HG02678 (cell line): ENCODE measurements at regions not wholly inside any gene's neighbourhood (a gene's known extent, or its start where the extent isn't known, plus 50 kb on each side); places are given as distances from the start of the nearest gene placed in this dataset.
"Not testable (repeated sequence)": the region's sequence is repeated elsewhere in the genome, so short reads cannot be mapped to it uniquely, and the experiment has no call there.

Source experiments
- ATAC-seq: cut with Tn5 transposase; IDR thresholded peaks from one replicate; pipeline ENCODE4 v1.9.1; 2021; ENCODE audit warnings: mild to moderate bottlenecking, moderate library complexity; ENCODE audit not compliant: unreplicated experiment

DNA sequence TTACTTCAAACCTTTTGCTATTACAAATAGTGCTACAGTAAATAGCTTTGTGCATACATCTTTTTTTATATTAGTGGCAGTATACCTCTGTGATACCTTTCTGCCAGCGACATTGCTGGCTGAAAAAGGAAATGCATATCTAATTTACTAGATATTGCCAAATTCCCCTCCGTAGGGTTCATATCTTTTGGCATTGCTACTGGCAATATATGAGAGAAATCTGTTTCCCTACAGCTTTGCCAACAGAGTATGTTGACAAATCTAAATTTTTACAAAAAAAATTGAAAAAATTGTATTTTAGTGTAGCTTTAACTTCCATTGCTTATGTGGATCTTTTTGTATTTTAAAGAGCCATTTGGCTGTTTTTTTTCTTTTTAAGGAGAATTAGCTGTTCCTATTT is 426.7 kb downstream of the TRIB2 start:
- ATAC-seq, result no peak

- no peak for ATAC-seq
Measured at GRCh38 chr2:13156916-13157315, 440.2 kb downstream of the TRIB2 start.

DNA sequence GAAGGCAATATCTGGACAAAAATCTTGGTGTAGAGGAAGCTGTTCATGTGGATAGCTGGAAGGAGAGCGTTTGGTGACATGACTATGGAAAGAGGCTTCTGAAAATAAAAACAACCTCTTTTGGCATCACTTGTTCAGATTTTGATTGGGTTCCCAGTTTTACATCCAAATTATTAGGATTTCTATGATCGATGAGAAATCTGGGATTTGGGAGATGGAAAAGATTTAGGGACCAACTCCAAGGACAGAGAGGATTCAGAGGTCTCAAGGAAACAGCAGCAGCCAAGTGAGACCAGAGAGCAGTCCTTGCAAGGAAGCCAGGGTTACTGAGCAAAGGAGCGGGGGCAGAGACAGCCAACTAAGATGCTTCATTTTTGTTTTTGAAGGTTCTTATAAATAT is 441.7 kb downstream of the TRIB2 start:
- ATAC-seq, result no peak

GRCh38 chr2:13180729-13181128 is 464.0 kb downstream of the TRIB2 start:
- ATAC-seq, result no peak

DNA sequence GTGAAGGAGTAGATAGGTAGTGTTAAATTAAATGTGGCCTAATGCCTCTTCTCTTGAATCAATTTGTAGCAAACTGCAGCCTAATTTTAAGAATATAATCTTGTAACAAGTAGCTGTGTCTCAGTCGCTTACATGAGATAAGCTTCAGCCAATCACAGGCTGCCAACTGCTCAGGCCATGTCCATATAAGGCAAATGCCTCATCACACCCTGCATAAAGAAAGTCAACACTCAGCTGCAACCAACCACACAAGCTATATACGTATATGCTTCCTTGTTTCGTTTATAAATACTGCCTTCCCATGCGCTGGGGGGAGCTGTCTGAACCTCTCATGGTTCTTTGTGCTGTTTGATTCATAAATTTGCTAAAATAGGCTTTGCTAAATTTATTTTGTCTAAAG is 476.3 kb downstream of the TRIB2 start:
- ATAC-seq, result peak; percentile 66

GRCh38 chr2:13193900-13194299 is 477.2 kb downstream of the TRIB2 start:
- peak; percentile 76 for ATAC-seq

GRCh38 chr2:13195270-13195669 is 478.5 kb downstream of the TRIB2 start:
- ATAC-seq, result no peak

GRCh38 chr2:13197248-13197647 is 480.5 kb downstream of the TRIB2 start:
- no peak for ATAC-seq

DNA sequence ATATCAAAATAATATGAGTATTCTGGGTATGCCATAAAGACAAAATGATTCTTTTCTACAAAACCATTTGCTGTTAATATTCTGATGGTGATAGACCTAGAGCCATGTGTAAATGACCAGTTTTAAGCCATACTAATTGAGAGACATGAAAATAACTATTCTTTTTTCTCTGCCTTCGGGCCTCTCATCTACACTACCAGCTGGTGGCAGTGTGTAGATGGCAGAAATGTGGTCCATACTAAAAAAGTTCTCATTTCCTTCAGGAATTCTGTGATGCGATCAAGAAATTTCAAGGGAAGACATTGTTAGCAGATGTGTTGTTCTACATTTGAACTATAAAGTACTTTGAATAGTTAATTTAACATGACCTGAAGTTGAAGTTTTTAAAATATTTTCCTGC is 485.2 kb downstream of the TRIB2 start:
- no peak for ATAC-seq

DNA sequence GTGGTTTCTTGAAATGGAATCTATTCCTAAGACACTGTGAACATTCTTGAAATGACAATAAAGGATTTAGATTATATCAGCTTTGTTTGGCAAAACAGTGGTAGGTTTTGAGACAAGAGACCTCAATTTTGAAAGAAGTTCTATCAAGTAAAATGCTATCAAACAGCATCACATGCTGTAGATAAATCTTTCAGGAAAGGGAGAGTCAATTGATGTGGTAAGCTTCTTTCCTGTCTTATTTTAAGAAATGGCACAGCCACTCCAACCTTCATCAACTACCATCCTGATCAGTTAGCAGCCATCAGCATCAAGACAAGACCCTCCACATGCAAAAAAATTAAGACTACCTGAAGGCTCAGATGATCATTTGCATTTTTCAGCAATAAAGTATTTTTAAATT is 495.4 kb downstream of the TRIB2 start:
- ATAC-seq, result no peak

DNA sequence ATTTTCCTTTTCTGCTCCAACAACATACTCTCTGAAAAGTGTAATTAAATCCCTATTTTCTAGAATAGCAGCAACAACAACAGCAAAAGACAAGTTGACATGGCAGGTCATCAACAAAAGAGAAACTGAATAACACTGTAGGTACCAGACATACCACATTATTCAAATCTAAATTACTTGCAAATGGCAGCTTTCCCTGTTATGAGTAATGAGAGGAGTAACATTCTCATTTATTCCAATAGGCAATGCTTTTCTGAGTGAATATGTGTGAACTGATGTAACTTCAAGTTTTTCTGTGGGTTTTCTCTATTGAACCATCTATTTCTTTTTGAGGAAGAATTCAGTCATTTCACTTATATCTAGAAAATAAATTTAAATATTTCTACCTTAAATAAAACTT is 501.5 kb downstream of the TRIB2 start:
- no peak for ATAC-seq

- ATAC-seq, result no peak
Measured at GRCh38 chr2:13227578-13227977, 510.8 kb downstream of the TRIB2 start.

- ATAC-seq, result no peak
Measured at GRCh38 chr2:13230221-13230620, 513.5 kb downstream of the TRIB2 start.

GRCh38 chr2:13240061-13240460 is 523.3 kb downstream of the TRIB2 start:
- ATAC-seq, result no peak

- ATAC-seq, result no peak
Measured at GRCh38 chr2:13240789-13241487, 524.2 kb downstream of the TRIB2 start.

DNA sequence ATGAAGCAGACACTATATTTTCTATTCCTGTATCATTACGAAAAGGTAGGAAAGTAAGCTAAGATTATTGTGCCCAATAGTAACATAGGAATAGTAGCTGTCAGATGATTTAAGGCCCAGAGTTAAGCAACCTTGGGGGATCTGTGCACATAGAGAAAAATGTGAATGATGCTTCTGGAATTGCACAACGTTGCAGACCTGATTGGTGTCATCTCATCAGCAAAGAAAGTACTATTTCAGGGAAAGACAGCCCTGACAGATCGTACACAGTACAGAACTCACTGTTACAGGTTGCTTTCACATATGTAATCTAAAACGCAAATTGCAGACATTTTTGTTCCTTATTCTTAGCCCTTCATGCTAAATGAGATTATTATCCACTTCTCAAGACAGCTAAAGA is 535.9 kb downstream of the TRIB2 start:
- no peak for ATAC-seq

DNA sequence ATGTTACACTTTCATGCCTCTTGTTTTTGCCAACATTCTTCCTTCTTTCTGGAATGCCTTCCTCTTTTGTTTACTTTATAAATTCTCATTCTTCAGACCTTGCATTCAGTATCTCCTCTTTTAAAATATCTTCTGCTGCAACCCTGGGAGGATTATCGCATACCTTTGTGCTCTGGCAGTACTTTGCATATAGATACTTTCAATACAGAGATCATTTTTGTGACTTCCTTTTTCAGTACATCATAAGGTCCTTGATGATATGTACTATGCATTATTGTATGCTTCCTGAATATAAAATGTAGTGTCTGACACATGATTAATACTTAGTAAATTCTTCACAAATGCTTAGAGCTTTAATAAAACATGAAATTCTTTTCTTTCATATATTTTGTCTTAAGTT is 538.7 kb downstream of the TRIB2 start:
- ATAC-seq, result no peak

GRCh38 chr2:13260402-13260801 is 543.7 kb downstream of the TRIB2 start:
- ATAC-seq, result no peak

DNA sequence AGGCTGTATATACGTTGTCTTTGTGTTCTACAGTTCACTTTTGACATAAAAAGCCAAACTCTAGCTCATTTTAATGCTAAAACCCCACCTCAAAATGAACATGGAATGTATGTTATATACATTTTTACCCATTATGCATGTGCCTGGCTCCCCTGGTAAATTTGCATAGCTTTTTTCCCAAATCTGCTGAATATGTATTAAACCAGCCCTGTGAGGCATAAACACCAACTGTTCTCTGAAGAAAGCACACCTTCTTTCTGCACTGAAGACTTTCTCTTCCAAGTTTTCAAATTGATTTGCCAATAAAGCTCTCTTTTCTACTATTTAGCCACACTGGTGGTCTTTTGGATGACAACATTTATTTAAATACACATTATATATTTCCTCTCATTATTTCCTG is 549.4 kb downstream of the TRIB2 start:
- no peak for ATAC-seq

GRCh38 chr2:13284688-13285087 is 568.0 kb downstream of the TRIB2 start:
- ATAC-seq, result no peak

GRCh38 chr2:13289310-13289709 is 572.6 kb downstream of the TRIB2 start:
- ATAC-seq, result no peak

- not testable (repeated sequence) for ATAC-seq
Measured at GRCh38 chr2:13308478-13308805, 591.7 kb downstream of the TRIB2 start.

DNA sequence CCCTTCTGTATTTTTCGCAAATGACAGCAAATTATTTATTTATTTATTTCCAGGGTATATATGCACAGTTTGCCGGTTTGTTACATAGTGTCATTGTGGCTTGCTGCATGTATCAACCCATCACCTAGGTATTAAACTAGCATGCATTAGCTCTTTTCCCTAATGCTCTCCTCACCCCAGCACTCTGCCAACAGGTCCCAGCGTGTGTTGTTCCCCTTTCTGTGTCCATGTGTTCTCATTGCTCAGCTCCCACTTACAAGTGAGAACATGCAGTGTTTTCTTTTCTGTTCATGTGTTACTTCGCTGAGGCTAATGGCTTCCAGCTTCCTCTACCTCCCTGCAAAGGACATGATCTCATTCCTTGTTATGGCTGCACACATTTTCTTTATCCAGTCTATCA is 592.3 kb downstream of the TRIB2 start:
- ATAC-seq, result no peak
